AG08396 (cell line): ENCODE measurements at regions not wholly inside any gene's neighbourhood (a gene's known extent, or its start where the extent isn't known, plus 50 kb on each side); places are given as distances from the start of the nearest gene placed in this dataset.
"Not testable (repeated sequence)": the region's sequence is repeated elsewhere in the genome, so short reads cannot be mapped to it uniquely, and the experiment has no call there.

Experiments
- DNase-seq: peaks from one replicate; pipeline ENCODE4 v3.0.0; 2012; ENCODE audit warnings: low spot score, mixed read lengths

DNA sequence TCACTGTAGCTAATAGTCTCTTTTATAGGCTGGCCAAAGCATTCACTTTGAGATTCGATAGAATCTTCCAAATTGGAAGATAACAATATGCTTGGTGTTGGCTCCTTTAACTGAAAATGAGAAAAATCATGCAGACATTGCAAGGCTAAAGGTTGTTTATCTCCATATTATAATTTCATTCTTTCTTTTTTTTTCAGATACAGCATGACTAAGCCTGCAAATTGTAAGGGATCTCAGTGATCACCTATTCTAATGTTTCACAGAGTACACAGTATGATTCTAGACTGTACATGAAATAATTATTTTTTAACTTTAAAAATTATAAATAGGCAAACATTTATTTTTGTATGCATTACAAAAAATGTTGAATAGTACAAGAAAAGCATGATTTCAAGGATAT lies 451.7 kb upstream of the DDI1 start:
- no peak for DNase-seq

DNA sequence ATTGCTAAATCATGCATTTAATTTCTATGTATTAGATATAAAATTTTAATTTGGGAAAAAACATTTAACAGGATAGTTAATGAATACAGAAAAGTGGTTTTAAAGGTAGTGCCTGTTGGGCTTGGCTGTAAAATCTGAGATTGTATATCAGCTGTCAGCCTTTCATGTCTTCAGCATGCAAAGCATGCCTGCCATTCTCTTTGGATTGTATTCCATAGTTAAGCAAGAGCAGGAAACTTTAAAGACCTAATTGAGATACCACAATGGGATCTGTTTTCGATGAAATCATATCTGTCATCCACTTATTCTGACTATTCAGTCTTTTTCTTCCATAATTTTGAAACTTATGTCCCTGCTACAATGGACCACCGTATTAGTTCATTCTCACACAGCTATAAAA lies 451.0 kb upstream of the DDI1 start:
- no peak for DNase-seq

DNA sequence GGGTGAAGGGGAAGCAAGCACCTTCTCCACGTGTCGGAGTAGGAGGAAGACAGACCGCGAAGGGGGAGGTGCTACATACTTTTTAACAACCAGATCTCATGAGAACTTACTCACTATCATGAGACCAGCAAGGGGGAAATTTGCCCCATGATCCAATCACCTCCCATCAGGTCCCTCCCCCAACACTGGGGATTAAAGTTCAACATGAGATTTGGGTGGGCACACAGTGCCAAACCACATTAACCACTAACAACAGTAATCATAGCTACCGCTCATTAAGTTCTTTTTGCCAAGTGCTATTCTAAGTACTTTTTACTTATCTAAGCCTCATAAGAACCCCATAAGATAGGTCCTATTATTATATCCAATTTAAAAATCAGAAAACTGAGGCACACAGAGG lies 450.5 kb upstream of the DDI1 start:
- no peak for DNase-seq

DNA sequence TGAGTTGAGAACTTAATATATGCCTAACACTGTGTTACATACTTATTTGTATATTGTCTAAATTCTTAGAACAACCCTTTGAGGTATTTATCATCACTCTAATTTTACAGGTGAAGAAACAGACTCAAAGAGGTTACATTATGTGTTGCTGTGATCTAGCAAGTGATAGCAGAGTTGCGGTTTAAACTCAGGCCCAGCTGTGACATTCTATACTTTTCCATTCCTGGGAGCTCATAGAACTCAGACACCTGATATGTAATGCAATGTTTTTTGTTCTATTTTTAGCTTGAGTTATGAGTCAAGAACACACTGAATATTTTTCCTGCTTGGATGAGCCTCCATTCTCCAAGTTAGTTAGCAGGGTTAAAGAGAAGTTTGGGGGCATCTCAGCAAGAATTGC lies 449.7 kb upstream of the DDI1 start:
- DNase-seq = peak; percentile 5

DNA sequence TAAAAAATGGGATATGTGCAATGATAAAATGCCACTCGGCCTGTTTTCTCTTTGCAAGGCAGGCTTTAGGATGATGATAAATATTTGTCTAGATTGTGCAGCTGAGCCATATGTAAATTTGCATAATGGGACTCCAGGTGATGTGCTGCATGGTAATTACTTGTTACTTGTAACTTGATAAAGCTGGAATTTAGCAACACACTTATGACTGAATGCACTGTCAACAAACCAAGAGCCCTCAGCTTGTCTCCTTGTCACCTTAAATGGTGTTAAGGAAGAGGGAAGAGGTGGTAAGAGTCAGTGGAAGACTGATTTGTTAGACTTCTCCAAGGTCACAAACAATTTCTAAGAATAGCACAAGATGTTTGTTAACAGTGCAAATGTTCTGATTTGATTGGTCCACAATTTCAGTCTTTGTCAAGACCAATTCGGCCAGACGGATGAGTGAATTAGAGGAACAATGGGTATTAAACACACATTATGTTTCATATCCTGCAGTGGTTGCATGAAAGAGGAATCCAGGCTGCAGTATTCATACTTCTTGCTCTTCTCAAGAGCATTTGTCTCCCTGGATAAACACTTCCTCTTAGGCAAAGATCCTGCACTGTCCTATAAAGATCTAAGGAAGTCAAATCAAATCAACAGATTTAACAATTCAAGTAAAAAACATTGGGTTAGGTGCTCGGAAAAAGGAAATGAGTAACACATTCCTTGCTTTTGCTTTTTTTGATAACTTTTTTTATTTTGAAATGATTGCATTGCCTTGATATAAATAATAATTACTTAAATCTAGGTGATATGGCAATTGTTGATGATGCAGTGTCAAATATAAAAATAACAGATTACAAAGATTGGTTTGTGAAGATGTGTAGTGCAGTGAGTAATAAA lies 448.3 kb upstream of the DDI1 start:
- no peak for DNase-seq

DNA sequence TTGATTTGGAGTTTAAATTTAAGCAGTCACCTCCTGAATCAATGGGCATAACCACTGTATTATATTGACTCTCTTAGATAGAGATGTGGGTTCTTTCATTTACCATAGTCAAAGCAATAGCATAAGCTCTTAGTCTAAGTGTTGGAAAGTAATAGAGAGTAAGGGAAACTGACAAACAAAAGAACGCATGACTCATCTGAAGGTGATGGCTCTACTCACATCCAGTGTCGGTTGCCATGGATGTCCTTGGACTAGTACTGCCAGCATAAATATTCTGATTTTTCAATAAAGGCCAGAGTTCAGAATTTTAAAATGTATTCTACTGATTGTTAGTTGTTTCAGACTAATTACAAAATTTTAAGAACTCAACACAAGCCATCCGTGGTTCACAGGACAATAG lies 444.9 kb upstream of the DDI1 start:
- DNase-seq = no peak

DNA sequence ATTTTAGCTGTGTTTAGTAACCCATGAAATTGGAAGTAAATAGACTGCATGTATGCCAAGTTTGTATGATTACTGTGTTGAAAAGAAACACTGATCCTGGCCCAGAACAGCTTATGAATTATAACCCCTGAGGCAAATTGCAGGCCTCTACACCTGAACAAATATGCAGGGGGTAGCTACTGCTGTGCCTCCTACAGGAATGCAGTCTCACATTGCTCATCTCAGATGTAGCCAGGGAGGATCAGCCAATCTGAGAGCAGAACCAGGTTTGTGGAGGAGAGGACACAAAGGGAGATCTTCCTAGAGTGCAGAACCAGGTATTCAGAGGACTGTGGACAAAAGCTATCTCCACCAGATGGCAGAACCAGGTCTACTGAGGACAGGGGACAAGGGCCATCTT lies 442.2 kb upstream of the DDI1 start:
- DNase-seq = no peak

DNA sequence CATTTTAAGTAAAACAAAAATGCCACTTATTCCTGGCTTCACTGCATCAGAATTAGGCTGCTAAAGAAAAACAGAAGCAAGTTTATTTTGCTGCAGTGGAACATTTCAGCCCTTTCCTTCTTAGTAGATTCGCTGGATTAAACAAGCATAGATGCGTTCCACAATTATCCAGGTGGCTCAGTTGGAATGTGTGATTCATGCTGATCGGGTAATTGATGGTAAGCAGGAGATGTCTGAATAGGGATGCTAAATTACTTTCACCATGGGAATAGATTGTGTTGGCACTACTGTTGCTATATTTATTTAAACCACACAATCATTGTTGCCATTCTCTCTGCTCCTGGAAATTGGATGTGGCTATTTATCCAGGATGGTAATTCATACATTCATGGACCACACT lies 440.1 kb upstream of the DDI1 start:
- DNase-seq = no peak

DNA sequence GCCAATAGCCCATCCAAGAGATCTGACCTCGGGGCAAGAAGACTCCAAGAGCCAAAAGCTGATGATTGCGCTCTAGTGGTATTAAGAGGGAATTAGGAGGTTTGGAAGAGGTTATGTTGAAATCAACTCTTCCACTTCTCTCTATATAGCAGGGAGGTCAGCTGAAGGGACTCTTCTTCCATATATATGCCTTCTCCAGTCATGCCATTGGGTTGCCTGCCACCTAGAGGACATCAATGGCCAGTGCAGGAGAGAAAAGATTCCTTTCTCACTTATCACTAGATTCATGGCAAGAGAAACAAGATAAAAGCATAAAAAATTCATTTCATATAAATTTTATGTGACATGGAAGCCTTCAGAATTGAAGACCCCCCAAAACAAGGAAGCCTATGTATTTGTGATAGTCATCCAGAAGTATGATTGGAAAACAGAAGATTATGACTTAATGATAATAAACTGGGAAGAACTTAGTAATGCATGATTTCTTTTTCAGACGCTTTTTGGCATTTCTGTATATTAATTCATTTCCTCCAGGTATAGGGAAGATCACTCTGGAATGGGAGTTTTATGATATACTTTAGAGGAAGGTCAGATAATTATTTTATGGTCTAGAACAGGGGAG lies 435.1 kb upstream of the DDI1 start:
- peak; percentile 66 for DNase-seq

DNA sequence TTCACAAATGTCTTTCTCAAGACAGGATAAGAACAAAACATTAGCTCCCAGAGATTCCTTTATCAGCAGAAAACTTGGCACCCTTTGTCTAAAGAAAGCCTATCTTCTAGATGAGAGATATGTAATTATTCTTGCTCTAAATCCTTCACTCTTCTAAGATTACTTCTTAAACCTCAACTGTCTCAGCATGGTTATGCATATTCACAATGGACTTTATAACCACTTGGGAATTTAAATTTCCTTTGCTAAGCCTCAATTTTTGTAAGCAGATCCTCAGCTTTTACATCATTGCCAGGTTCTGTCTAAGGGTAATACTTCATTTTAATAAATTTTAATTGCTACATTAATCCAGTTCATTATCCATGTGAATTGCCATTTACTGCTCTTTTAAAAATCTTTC lies 433.6 kb upstream of the DDI1 start:
- no peak for DNase-seq

DNA sequence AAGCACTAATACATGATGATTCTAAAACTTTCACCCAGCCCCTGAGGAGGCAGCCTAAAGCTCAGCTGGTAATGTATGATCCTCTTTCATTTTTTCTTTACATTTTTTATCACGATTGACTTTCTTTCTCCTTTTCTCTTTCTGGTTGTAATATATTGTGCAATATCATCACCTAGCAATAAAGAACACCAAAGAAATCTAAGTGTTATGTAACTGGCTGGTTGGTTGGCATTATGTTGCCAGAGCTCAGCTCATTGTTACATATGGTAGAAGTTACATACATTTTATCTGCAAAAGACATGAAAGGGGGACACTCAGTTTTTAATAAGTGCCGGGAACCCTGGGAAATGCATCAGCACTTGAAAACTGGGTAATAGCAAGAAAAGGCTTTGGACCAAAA lies 432.1 kb upstream of the DDI1 start:
- no peak for DNase-seq

DNA sequence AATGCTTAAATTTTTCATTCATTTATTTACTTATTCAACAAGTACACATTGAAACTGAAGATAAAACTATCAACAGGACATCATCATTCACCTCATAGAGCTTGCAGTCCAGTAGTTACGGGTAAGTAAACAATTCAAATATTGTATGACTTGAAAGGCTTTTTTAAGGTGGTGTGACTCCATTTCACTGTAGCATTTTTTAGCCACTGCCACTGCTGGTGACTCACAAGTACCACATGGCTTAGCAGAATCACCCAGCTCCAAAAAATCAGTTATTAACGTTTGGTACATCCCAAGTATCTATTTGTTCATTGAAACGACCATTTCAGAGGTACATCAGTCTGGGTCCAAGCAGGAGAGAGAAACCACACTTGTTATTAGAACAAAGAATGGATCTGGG lies 427.9 kb upstream of the DDI1 start:
- DNase-seq = no peak

DNA sequence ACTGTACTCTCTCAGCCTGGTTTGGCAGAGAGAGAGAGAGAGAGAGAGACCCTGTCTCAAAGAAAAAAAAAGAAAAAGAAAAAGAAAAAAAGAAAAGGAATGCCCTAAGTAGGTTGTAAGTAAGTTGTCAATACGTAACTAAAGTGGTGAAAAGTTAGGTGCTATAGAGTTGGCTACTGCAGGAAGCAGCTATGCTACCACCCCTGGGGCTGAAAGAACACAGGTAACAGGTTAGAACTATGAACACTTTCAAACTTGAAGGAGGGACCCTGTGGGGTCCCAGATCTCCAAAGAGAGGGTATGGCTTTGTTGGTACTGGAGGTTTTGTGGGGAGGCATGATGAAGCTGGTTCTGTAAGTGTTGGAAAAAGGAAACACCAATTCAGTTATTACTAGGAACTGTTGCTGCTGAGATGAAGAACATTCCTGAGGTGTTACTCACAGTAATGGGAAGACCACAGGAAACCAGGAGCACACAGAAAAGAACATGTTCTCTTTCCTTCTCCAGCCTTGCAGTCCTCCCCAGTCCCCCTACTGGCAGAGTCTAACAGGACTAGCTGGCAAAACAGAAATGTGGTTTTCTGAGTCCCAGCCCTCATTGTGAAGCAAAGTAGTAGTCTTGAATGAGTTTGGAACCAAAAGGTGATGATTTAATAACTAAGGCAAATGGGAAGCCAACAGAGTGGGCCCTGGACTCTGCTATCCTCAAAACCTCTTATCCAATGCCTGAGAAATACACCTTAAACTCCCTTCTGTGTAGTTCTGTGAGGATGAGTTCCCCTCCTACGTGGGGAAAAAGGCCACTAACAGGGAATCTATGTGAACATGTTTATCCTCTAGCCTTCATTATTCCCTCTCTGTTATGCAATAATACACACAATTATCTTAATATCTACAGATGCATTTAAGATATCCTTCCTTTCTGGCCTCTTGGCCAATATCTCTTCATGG lies 427.0 kb upstream of the DDI1 start:
- DNase-seq = peak; percentile 77

DNA sequence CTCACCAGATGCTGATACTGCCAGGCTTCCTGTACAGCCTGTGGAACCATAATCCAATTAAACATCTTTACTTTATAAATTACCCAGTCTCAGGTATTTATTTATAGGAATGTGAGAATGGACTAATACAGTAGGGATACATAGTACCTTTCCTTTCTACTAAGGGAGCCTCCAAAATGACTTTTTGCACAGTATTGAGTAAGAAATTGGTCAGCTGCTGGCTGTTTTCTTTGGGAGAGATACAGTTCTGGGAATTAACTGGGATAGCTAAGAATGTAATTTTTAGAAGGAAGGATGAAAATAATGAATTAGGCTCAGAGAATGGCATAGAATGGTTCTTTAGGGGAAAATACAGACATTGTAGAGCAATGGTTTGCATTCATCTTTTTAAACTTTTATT lies 426.0 kb upstream of the DDI1 start:
- DNase-seq = no peak

DNA sequence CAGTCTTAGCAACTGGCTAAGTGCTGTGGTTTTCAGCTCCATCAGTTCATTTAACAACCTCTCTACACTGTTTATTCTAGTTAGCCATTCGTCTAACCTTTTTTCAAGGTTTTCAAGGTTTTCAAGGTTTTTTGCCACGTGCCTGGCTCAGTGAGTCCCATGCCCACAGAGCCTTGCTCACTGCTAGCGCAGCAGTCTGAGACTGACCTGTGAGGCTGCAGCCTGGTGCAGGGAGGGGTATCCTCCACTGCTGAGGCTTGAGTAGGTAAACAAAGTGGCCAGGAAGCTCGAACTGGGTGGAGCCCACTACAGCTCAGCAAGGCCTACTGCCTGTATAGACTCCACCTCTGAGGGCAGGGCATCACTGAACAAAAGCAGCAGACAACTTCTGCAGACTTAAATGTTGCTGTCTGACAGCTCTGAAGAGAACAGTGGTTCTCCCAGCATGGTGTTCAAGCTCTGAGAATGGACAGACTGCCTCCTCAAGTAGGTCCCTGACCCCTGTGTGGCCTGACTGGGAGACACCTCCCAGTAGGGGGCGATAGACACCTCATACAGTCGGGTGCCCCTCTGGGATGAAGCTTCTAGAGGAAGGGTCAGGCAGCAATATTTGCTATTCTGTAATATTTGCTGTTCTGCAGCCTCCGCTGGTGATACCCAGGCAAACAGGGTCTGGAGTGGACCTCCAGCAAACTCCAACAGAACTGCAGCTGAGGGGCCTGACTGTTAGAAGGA lies 424.7 kb upstream of the DDI1 start:
- not testable (repeated sequence) for DNase-seq

DNA sequence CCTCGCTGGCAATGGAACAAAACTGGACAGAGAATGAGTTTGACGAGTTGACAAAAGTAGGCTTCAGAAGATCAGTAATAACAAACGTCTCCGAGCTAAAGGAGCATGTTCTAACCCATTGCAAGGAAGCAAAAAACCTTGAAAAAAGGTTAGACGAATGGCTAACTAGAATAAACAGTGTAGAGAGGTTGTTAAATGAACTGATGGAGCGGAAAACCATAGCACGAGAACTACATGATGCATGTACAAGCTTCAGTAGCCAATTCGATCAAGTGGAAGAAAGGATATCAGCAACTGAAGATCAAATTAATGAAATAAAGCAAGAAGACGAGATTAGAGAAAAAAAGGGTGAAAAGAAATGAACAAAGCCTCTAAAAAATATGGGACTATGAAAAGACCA lies 424.0 kb upstream of the DDI1 start:
- DNase-seq = not testable (repeated sequence)

DNA sequence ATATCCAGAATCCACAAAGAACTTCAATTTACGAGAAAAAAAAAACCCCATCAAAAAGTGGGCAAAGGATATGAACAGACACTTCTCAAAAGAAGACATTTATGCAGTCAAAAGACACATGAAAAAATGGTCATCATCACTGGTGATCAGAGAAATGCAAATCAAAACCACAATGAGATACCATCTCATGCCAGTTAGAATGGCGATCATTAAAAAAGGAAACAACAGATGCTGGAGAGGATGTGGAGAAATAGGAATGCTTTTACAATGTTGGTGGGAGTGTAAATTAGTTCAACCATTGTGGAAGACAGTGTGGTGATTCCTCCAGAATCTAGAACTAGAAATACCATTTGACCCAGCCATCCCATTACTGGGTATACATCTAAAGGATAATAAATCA lies 419.9 kb upstream of the DDI1 start:
- DNase-seq = not testable (repeated sequence)

DNA sequence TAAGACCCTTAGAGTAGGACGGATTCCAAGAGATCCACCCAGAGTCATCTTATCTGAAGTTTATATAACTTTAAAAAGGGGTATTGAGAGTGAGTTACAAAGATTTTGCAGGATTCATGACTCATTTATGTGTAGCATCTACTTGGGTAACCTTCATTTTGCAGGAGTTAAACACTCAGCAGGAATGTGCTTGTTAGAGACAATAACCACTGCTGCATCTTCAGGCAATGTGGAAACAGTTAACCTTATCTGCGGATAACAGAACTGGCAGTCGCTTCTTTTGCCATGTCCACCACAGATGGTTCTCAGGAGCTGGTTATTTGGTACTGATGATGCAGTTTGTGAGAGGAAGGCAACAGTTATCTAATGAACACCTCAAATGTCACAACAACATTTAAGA lies 417.9 kb upstream of the DDI1 start:
- DNase-seq = no peak

DNA sequence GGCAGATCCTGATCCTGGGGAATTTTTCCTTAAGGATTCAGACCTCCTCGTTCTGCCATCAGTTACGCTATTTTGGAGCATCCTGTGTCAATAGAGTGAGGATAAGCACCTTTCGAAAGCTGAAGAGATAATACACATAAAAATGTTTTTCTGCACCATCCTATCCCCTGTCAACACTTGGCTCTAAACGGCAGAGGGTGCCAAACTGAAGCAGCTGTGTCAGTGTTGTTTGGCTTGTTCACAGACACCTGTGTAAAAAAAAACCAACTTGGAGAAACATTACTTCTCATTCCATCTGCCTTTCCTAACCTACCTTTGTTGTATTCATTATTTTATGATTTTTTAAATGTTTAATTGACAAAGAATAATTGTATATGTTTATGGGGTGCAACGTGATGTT lies 417.0 kb upstream of the DDI1 start:
- DNase-seq = no peak

DNA sequence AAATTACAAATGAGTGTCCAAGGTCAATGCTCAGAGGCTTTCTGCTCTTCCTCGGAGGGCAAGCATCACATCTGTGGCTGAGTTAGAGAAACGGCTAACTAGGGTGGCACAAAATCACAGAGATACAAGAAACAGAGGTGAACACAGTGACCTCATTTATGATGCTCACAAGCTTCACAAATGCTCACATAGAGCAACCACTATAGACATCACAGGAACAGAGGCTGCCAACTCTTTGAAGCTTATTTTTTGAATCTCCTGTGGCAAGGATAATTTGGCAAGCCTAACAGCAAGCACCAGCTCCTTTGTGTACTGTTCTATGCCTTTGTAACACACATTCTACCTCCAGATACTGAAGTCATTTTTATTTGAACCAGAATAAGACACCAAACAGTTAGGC lies 416.5 kb upstream of the DDI1 start:
- no peak for DNase-seq

DNA sequence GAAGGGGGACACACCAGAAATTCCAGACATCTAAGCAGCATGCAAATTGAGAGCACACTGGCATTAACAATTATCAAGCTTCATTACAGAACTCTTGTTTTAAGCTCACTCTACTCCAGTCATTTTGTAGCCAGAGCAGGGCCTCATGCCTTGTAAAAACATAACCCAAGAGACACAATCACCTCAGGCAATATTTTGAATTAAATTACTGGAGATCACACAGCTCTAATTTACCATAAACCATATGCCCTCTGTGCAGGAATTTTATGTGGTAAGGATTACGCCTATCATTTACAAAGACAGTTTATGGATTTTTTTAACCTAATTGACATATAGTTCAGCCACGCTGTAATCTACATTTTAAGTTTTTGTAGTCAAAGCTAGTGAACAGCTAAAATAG lies 414.1 kb upstream of the DDI1 start:
- no peak for DNase-seq

DNA sequence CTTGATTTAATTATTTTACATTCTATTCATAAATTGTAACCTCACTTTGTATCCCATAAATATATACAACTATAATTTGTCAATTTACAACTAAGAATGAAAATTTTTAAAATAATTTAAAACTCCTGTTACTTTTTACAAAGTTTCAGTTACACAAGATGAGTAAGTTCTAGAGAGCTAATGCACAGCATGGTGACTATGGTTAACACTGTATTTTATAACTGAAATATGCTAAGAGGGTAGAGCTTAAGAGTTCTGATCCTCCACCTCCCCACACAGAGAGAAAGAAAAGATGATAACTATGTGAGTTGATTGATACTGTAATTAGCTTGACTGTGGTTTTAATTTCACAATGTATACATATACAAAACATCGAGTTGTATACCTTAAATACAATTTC lies 412.5 kb upstream of the DDI1 start:
- no peak for DNase-seq
